Jurkat, Clone E6-1 (cell line): ENCODE measurements at regions not wholly inside any gene's neighbourhood (a gene's known extent, or its start where the extent isn't known, plus 50 kb on each side); places are given as distances from the start of the nearest gene placed in this dataset.
"Not testable (repeated sequence)": the region's sequence is repeated elsewhere in the genome, so short reads cannot be mapped to it uniquely, and the experiment has no call there.

Source experiments
- DNase-seq: peaks from one replicate; pipeline ENCODE4 v3.0.0-alpha.2; 2011; ENCODE audit warnings: low read depth, low spot score
- H3K4me3 ChIP-seq: 2 replicates; pipeline ENCODE4 v1.5.1; 2011; ENCODE audit warnings: mild to moderate bottlenecking, low read length, control low read depth, moderate library complexity

DNA sequence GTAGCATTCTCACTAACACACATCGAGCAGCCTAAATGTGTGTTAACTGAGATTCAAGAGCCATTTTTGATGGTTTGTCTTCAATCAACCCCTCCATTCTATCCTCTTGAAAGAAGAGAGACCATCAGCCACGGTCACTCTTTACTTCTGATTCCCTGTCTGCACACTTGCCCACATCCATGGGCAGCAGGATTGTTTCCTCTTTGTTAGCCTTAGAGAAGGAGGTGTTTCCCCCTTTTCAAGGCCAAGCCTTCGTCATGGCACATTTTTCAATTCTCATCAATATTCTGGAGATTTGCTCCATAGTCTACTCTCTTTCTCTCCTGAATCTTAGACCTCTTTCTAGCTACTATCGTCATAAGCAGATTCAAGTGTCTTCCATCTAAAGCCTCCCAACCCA, 522.4 kb upstream of the NAALADL2 start:
- no peak overlapping the region for H3K4me3 ChIP-seq

DNA sequence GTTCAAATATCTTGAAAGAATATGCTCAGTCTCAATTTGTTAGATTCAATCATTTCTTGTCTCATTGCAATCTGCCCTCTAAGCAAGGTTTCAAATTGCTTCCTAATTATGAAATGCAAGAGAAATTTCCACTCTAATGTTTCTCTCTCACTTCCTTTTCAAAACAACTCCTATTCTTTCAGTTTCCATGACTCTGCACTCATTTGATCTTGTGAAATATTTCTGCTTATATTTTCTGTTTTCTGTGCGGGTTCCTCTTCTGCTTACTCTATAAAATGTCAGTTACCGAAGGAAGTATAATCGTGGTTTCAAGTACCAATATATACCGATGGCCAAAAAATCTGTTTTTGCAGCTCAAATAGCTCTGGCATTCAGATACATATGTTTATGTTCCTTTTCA, 521.9 kb upstream of the NAALADL2 start:
- no peak for DNase-seq
- H3K4me3 ChIP-seq, result no peak overlapping the region

More for the DNA sequence above, 522.4 kb upstream of the NAALADL2 start:
- DNase-seq, result no peak

DNA sequence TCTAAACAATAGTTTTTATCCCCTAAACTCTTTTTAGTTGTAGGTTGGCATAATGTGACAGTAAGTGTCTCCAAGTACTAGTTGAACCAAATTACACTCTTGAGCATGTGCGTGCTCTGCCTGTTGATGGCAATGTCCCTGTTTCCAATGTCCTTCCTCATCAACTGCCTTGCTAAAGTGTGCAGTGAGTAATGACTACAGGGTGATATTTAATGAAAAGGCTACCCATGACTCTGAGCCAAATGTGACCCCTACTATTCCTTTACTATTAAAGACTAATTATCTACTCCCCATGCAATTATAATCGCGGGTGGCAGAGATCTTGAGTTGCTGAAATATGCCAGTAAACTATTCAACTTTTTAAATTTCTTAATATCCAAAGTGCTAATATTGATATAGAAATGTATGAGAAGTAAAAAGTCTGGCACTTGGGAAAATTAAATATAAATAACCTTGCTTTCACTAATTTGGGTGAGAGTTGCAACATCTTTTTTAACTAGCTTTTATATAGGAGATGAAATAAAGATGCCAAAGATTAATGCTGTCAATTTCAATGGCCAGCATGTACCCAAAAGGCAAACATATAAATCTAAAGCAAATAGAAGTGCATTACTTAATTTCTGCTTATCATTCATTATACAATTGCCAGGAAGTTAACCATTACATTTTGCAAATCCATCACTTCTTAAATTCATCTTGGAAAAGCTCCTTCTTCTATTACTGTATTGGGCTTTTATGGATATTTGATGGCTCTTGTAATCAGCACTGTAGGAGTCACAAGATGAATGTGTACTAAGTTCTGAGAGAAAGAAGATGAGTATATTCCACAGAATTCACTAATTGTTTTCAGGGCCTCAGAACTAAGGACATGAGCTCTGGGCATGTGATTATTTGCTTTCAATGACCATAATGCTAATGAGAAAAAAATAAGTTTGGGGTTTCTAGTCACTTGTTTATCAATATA, 518.2 kb upstream of the NAALADL2 start:
- no peak for DNase-seq
- H3K4me3 ChIP-seq, result no peak overlapping the region

DNA sequence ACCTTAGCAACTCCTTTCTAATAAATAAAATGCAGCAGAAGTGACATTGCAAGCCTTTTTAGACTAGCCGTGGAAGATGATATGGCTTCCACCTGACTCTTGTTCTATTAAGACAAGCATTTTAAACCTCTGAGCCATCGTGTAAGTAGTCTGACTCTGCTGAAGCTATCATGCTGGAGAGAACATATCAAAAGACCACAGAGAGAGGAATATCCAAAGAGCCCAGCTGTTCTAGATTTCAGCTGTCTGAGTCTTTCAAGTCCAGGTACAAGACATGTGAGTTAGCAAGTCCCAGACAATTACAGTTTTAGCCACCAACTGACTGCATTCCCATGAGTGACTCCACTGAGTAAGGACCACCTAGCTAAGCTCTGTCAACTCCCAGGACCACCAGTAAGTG, 517.0 kb upstream of the NAALADL2 start:
- H3K4me3 ChIP-seq, result no peak overlapping the region
- DNase-seq, result no peak

DNA sequence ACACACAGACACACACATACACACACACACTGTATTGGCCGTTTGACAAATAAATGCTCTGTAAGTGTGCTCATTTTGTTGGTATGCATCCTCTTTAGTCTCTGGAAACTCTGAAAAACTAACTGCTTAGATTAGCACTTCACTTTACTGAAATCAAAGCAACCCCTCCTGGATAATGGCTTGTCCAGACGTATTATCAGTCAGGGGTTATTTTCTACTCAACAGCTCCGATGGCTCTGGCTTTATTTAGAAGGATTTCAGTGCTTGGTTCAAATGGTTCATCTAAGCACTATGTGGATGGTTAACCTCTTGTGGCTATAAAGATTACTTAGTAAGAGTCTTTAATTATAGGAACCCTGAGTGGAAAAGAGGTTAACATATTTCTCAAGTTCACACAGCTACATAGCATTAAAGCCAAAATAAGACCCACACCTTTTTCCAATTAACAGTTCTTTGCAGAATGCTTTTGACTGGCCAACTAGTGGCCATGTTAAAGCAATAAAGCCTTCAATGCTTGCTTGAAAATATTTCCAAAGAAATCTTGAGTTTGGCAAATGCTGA, 516.1 kb upstream of the NAALADL2 start:
- H3K4me3 ChIP-seq, result no peak overlapping the region
- DNase-seq, result no peak

DNA sequence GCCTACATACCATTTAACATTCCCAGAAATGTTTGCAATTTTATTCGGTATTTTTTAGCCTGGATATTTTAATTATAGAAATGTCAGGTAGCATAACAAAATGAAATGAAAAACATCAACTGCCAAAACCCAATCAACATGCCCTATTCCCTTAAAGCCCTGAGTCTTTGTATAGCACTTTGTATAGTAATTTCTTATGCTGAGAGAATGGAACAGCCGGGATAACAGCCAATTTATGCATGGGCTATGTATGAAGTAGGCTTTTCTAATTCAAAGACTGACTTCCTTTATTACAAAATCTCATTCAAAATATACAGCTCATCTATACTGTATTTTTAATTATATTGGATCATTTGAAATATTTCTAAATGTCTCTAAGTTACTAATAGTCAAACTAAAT, 513.0 kb upstream of the NAALADL2 start:
- no peak for DNase-seq
- H3K4me3 ChIP-seq, result no peak overlapping the region

DNA sequence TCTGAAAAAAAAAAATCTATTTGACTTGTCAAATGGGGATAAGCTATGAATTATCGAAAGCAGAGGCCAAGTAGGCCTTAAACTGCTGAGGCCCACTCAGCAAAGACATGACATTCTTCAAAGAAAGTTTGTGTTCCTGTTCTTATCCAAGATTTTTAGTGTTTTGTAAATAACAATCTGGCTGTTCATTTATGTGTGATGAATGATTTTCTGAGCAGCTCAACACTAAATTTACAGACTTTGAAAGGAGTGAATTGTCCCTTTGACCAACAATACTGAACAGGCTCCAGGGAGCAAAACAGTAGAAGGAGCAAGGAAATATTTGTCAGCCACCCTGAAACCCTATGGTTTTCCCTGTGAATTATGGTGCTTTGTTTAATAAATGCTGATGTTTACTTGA, 512.6 kb upstream of the NAALADL2 start:
- no peak overlapping the region for H3K4me3 ChIP-seq
- DNase-seq, result no peak

DNA sequence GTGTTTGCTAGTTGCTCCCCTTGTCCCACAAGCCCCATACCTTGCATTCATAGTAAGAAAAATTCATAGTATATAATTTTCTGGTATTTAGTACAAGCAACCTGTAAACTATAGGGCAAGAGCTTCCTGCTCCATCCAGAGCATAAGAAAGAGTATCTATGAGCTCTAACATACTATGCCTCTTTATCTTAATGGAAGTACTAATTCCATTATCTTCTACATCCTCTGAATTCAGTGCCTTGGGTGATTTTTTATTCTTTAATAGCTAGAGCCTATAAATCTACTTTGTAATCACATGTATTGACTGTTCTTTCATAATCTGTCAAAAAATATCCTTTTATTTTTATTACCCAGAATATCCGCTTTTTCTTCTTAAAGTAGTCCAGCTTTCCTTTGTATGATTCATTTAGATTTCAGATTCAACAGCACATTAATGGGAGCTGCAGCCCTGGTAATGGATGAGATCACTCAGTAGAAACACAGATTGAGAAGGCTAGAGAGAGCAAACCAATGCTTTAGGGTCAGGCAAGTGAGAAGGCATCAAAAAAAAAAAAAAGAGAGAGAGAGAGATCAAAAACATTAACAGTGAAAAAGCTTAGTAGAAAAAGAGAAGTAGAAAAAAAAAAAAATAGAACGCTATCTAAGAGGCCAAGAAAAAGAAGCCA, 511.5 kb upstream of the NAALADL2 start:
- H3K4me3 ChIP-seq, result no peak overlapping the region
- DNase-seq, result no peak

DNA sequence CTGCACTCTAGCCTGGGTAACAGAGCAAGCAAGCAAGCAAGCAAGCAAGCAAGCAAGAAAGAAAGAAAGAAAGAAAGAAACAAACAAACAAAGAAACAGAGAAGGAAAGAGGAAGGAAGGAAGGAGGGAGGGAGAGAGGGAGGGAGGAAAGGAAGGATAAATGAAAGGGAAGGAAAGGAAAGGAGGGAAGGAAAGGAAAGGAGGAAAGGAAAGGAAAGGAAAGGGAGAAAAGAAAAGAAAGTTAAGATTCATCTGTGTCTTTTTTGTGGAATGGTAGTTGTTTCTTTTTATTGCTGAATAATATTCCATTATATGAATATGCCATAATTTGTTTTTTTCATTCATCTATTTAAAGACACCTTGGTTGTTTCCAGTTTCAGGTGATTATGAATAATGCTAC, 506.9 kb upstream of the NAALADL2 start:
- DNase-seq, result no peak
- no peak overlapping the region for H3K4me3 ChIP-seq

DNA sequence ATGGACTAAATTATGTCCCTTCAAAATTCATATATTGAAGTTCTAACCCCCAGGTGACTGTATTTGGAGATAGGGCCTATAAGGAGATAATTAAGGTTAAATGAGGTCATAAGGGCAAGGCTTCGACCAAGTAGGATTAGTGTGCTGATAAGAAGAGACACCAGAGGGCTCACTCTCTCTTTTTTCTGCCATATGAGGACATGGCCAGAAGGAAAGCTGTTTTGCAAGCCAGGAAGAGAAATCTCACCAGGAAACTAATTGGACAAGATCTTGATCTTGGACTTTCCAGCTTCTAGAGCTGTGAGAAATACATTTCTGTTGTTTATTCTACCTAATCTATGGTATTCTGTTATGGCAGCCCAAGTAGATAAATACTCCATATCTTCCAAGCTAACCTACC, 503.6 kb upstream of the NAALADL2 start:
- no peak overlapping the region for H3K4me3 ChIP-seq
- DNase-seq, result peak; percentile 6

DNA sequence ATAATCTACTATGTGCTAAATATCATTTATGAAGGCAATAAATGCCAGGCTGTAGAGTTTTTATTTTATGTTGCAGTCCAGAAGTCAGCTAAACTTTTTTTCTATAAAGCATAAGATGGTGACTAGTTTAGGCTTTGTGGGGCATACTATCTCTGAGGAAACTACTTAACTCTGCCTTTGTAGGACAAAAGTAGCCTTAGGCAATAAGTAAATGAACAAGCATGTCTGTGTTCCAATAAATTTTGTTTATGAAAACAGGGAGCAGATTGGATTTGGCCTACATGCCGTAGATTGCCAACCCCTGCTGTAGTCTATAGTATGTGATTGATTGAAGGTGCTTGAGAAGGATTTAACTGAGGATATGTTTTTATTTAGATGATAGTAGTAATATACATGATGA, 502.5 kb upstream of the NAALADL2 start:
- H3K4me3 ChIP-seq, result no peak overlapping the region
- no peak for DNase-seq

DNA sequence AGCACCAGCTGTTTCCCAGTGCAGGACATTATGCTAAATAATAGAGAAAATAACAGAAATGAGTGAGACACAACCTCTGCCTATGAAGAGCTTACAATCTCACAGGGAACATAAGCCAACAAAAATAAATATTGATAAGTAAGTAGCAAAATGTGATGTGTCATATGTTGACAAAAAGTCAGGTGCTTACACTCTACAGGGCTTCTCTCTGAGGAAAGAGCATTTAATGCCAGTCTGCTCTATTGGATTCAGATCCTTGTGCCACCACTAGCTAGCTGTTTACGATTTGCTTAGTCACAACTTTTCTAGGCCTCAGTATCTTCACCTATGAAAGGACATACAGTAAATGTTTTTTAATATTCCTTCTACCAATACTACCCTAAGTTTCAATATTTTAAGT, 500.9 kb upstream of the NAALADL2 start:
- no peak overlapping the region for H3K4me3 ChIP-seq
- no peak for DNase-seq

DNA sequence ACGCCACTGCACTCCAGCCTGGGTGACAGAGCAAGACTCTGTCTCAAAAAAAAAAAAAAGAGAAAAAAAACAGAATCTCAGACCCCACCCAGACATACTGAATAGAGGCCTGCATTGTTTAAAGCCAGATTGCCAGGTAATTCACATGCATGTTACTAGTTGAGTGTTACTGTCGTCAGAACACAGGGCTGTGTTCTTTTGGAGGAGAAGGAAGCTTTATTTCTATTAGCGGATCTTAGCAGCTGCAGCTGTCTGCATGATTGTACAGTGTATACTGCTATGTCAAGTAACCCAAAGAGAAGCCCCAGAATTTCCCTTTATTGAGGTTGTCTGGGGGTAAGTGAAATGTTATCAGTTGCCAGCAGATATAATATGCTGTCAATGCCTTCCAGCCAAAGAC, 496.6 kb upstream of the NAALADL2 start:
- no peak overlapping the region for H3K4me3 ChIP-seq
- no peak for DNase-seq

DNA sequence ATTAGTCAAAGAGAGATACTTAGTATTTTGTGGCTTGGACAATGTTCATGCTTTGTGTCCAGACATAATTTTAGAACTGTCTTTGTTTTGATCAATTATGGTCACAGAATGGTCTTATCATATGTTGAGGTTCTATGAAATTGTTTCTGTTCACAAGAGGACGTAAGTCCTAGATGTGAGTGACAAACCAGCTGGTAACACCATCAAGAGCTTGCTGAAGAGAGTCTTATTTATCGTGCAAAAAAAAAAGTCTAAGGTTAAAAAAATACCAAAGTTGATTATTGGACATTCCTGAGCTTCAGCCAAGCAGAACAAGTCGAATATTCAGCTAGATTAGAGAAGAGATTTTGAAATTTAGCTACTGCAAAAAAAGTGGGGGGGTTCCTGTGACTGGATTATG, 495.9 kb upstream of the NAALADL2 start:
- no peak for DNase-seq
- H3K4me3 ChIP-seq, result no peak overlapping the region

DNA sequence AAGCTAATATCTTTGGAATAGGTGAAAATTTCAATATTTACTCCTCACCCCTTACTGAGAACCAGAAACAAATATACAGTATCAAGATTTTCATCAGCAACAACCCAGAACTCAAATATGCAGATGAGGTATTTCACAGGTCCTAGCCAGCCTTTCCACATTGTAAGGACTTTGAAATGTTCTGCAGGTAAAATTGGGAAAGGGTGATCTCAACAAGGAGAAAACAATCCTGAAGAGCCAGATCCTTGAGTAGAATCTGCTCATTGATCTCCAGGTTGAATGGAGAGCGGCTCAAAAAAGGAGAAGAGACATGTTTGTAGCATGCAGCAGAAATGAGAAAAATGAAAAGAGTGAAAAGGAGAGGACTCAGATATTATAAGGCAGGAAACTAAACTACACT, 493.3 kb upstream of the NAALADL2 start:
- DNase-seq, result no peak
- H3K4me3 ChIP-seq, result no peak overlapping the region

DNA sequence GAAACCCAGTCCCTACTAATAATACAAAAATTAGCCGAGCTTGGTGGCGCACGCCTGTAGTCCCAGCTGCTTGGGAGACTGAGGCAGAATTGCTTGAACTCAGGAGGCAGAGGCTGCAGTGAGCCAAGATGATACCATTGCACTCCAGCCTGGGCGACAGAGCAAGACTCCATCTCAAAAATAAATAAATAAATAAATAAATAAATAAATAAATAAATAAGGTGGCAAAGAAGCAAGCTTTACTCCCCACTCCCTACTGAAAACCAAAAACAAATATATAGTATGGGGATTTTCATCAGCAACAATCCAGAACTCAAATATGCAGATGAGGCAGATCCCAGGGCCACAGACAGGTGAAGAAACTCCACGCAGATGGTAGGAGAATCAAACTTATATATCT, 492.2 kb upstream of the NAALADL2 start:
- not testable (repeated sequence) for H3K4me3 ChIP-seq, DNase-seq

DNA sequence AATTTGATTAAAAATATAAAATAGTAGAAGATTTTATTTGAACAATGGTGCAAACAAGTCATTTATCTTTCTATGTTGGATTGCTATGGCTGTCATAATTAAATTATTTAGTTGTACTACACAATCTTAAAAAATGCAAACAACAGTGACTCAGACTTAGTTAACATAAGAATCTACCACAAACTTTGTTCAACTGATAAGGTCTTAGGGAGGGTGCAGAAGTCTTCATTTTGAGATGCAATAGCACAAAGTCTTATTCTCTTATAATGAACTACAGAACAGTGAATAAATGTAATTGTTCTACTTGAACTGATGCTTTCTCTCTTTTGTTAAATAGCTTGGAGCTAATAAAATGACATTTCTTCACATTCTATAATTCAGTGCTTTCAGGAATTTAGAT, 482.8 kb upstream of the NAALADL2 start:
- no peak for DNase-seq
- H3K4me3 ChIP-seq, result no peak overlapping the region

DNA sequence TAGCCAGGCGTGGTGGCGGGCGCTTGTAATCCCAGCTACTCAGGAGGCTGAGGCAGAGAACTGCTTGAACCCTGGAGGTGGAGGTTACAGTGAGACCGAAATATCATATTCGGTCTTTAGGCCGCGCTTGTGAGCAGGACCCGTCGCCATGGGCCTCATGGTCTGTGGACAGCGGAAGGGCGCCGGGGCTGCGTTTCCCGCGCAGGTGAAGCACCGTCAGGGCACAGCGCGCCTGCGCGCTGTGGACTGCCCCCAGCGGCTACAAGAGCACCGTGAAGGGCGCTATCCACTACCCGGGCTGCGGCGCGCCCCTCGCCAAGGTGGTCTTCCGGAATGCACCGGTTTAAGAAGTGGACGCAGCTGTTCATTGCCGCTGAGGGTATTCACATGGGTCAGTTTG, 482.0 kb upstream of the NAALADL2 start:
- no peak for DNase-seq
- H3K4me3 ChIP-seq, result no peak overlapping the region

DNA sequence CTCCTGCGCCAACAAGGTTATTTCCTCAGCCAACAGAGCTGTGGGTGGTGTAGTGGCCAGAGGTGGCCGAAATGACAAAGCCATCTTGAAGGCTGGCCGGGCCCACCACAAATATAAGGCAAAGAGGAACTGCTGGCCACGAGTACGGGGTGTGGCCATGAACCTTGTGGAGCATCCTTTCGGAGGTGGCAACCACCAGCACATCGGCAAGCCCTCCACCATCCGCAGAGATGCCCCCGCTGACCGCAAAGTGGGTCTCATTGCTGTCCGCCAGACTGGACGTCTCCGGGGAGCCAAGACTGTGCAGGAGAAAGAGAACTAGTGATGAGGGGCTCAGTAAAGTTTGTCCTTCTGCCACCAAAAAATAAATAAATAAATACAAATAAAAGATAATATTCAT, 481.4 kb upstream of the NAALADL2 start:
- no peak for DNase-seq
- H3K4me3 ChIP-seq, result no peak overlapping the region

DNA sequence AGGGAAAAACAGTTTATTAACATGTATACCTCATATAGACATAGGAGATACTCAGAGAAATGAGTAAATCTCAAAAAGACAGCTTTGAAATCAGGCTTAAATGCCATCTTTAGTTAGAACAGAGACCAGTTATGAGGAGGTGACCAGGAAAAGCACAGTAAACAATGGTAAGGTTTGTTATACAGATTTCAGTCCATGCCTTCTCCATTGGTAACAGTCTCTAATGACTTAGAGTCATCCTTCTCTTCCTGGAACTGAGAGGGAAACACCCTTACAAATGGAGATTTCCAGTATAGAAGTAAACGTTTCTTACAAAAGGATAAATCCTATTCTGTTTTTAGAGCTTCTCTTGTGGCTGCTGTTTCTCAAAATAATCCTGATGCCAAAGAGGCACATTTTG, 476.3 kb upstream of the NAALADL2 start:
- H3K4me3 ChIP-seq, result no peak overlapping the region
- DNase-seq, result no peak
